Keratinocyte (primary cell): ENCODE measurements at regions not wholly inside any gene's neighbourhood (a gene's known extent, or its start where the extent isn't known, plus 50 kb on each side); places are given as distances from the start of the nearest gene placed in this dataset.

Source experiments
- DNase-seq: peaks from one replicate; pipeline ENCODE4 v3.0.0-alpha.2; 2011; ENCODE audit warnings: low read depth, missing footprints, low spot score
- FAIRE-seq: peaks from 2 replicates; lab custom pipeline; 2011; peaks lifted over from hg19 to GRCh38; lab: Jason Lieb, UNC
- H2AFZ ChIP-seq: 2 replicates; pipeline ENCODE4 v1.6.0; 2012; ENCODE audit warnings: low read length, control low read depth, inconsistent platforms; ENCODE audit not compliant: control insufficient read depth
- H3K27ac ChIP-seq: 2 replicates; pipeline ENCODE4 v1.5.1; 2011; ENCODE audit warnings: low read length; ENCODE audit not compliant: control insufficient read depth, insufficient read depth
- H3K27me3 ChIP-seq: 3 replicates; pipeline ENCODE4 v1.6.0; 2011; ENCODE audit warnings: low read length; ENCODE audit not compliant: control insufficient read depth, insufficient read depth; ENCODE audit errors: extremely low read depth
- H3K36me3 ChIP-seq, 2 experiments: 2 replicates in 1 of 2; 3 replicates in 1 of 2; pipeline ENCODE4 v1.5.1; 2011; ENCODE audit warnings: low read length in 2 of 2, mild to moderate bottlenecking in 1 of 2; ENCODE audit not compliant: control insufficient read depth in 2 of 2, insufficient read depth in 2 of 2; ENCODE audit errors: extremely low read depth in 1 of 2
- H3K4me1 ChIP-seq: 3 replicates; pipeline ENCODE4 v1.5.1; 2011; ENCODE audit warnings: low read length; ENCODE audit not compliant: control insufficient read depth, insufficient read depth; ENCODE audit errors: extremely low read depth
- H3K4me2 ChIP-seq: 3 replicates; pipeline ENCODE4 v1.6.0; 2011; ENCODE audit warnings: low read depth, low read length; ENCODE audit not compliant: control insufficient read depth, insufficient read depth; ENCODE audit errors: extremely low read depth
- H3K4me3 ChIP-seq, 3 experiments: fragments of 200-600 bp in 1 of 3; sonication (generic) in 1 of 3; 2 replicates in 2 of 3; 3 replicates in 1 of 3; pipeline ENCODE4 v1.5.1; 2011 to 2016; ENCODE audit warnings: low read length in 3 of 3, mild to moderate bottlenecking in 3 of 3, control low read depth in 2 of 3, inconsistent platforms in 1 of 3, low read depth in 1 of 3, mixed read lengths in 1 of 3, mixed run types in 1 of 3, moderate library complexity in 1 of 3; ENCODE audit not compliant: control insufficient read depth in 2 of 3, insufficient read depth in 2 of 3; ENCODE audit errors: extremely low read depth in 1 of 3
- H3K79me2 ChIP-seq: 2 replicates; pipeline ENCODE4 v1.6.0; 2012; ENCODE audit warnings: low read length; ENCODE audit not compliant: control insufficient read depth, insufficient read depth
- H3K9ac ChIP-seq: 3 replicates; pipeline ENCODE4 v1.6.0; 2011; ENCODE audit warnings: low read length; ENCODE audit not compliant: control insufficient read depth, insufficient read depth; ENCODE audit errors: extremely low read depth
- H3K9me1 ChIP-seq: 3 replicates; pipeline ENCODE4 v1.6.0; 2011; ENCODE audit warnings: low read length; ENCODE audit not compliant: control insufficient read depth, insufficient read depth; ENCODE audit errors: extremely low read depth
- H3K9me3 ChIP-seq: 2 replicates; pipeline ENCODE4 v1.5.1; 2012; ENCODE audit warnings: low read depth, low read length; ENCODE audit not compliant: control insufficient read depth
- H4K20me1 ChIP-seq: 3 replicates; pipeline ENCODE4 v1.6.0; 2011; ENCODE audit warnings: low read length; ENCODE audit not compliant: control insufficient read depth, insufficient read depth; ENCODE audit errors: extremely low read depth
- EZH2 ChIP-seq: IDR thresholded peaks from one replicate; pipeline ENCODE4 v1.6.1; 2012; ENCODE audit warnings: inconsistent platforms, mild to moderate bottlenecking, low read length, moderate library complexity
- dilution Hi-C: fragments of 300-500 bp; cut with MboI; formaldehyde crosslinking; loops from one replicate; pipeline ENCODE4 v1.7.0; 2020; ENCODE audit warnings: low sequenced_read_pairs; ENCODE audit not compliant: extremely low pct_ligation_motif_present
- TF ChIP-seq, protein P1 (sequence below), 3 experiments: IDR thresholded peaks in 1 of 3; conservative IDR thresholded peaks in 1 of 3; optimal IDR thresholded peaks in 1 of 3; 2 replicates in 2 of 3; 3 replicates in 1 of 3; pipeline versions ENCODE3 to v1.5.1; 2011; ENCODE audit warnings: low read length in 3 of 3, mild to moderate bottlenecking in 3 of 3, moderate library complexity in 2 of 3, control low read depth in 1 of 3, inconsistent platforms in 1 of 3; ENCODE audit not compliant: insufficient read depth in 2 of 3; ENCODE audit errors: extremely low read depth in 1 of 3

GRCh38 chr18:27652480-27653121 lies 467.5 kb upstream of the CHST9 start:
- Histone ChIP-seq H3K9me1 (no peaks in the 10 kb centered on the region), H4K20me1 (no peaks in the 10 kb centered on the region), H2AFZ (no peak overlapping the region), H3K4me1 (no peaks in the 10 kb centered on the region), H3K27me3 (no peaks in the 10 kb centered on the region), H3K9ac (no peak overlapping the region), H3K4me3 (no peak overlapping the region), H3K79me2 (no peaks in the 10 kb centered on the region), H3K27ac (no peak overlapping the region), H3K4me2 (no peak overlapping the region), H3K36me3 (no peaks in the 10 kb centered on the region), H3K9me3 (no peaks in the 10 kb centered on the region)
- no peak for DNase-seq
- dilution Hi-C loops = no loop called here
- TF ChIP-seq EZH2 = no peak
- TF ChIP-seq, protein P1, sequence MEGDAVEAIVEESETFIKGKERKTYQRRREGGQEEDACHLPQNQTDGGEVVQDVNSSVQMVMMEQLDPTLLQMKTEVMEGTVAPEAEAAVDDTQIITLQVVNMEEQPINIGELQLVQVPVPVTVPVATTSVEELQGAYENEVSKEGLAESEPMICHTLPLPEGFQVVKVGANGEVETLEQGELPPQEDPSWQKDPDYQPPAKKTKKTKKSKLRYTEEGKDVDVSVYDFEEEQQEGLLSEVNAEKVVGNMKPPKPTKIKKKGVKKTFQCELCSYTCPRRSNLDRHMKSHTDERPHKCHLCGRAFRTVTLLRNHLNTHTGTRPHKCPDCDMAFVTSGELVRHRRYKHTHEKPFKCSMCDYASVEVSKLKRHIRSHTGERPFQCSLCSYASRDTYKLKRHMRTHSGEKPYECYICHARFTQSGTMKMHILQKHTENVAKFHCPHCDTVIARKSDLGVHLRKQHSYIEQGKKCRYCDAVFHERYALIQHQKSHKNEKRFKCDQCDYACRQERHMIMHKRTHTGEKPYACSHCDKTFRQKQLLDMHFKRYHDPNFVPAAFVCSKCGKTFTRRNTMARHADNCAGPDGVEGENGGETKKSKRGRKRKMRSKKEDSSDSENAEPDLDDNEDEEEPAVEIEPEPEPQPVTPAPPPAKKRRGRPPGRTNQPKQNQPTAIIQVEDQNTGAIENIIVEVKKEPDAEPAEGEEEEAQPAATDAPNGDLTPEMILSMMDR (optimal IDR thresholded peaks at IDR 0.05 in 1 of 3, IDR thresholded peaks at IDR 0.05 in 1 of 3, conservative IDR thresholded peaks at IDR 0.05 in 1 of 3; ENCODE audit: extremely low read depth in 1 of 3, insufficient read depth in 2 of 3, low read length in 3 of 3) = no peak
- FAIRE-seq = no peak

DNA sequence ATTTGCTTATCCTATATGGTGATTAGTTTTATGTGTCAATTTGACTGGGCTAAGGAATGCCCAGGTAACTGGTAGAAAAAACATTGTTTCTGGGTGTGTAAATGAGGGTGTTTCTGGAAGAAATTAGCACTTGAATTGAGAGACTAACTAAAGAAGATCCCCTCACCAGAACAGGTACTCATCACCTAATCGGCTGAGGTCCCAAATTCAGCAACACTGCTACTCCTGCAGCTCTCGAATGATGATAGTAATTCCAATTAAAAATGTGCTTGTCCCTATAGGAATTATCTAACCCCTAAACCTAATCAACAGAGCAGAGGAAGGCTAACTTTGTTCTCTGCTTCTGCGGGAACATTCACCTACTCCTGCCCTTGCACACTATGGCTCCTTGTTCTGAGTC lies 464.5 kb upstream of the CHST9 start:
- dilution Hi-C loops = no loop called here
- H4K20me1 ChIP-seq = no peaks in the 10 kb centered on the region
- DNase-seq (no peak), FAIRE-seq (no peak)
- no peak overlapping the region for H3K9ac ChIP-seq
- TF ChIP-seq EZH2 = no peak
- TF ChIP-seq, protein P1 (optimal IDR thresholded peaks at IDR 0.05 in 1 of 3, IDR thresholded peaks at IDR 0.05 in 1 of 3, conservative IDR thresholded peaks at IDR 0.05 in 1 of 3; ENCODE audit: extremely low read depth in 1 of 3, insufficient read depth in 2 of 3, low read length in 3 of 3) = no peak
- no peaks in the 10 kb centered on the region for H3K79me2 ChIP-seq
- no peaks in the 10 kb centered on the region for H3K27me3 ChIP-seq
- no peak overlapping the region for H2AFZ ChIP-seq
- no peaks in the 10 kb centered on the region for H3K9me1 ChIP-seq
- no peak overlapping the region for H3K4me2 ChIP-seq
- no peak overlapping the region for H3K4me3 ChIP-seq
- no peaks in the 10 kb centered on the region for H3K36me3 ChIP-seq
- H3K27ac ChIP-seq = no peak overlapping the region
- H3K9me3 ChIP-seq = no peaks in the 10 kb centered on the region
- H3K4me1 ChIP-seq = no peaks in the 10 kb centered on the region
